ENCODE measurements at regions not wholly inside any gene's neighbourhood (a gene's known extent, or its start where the extent isn't known, plus 50 kb on each side); places are given as distances from the start of the nearest gene placed in this dataset.

DNA sequence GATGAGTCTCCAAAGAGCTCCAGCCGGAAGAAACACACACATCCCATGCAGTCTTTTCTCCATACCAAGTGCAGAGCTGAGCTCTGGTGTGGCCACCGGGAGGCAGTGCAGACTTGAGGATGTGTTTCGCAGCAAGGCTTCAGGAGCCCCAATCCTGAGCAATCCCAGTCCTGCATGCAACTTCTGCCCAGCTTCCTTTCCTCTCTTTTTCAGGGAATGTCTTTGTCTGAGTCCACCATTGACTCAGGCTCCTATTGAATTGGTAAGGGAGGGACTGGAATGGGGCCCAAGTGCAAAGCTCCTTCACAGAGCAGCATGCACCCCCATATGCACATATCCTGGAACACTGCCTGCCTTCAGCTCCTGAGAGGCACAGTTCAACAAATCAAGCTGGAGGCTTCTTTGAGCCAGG, 50.5 kb upstream of the ASIP start:
- Histone ChIP-seq H3K79me2 (ENCODE audit: insufficient read depth, low read length) (no peaks in the 10 kb centered on the region), H3K4me2 (replicated peaks; ENCODE audit: extremely low read depth, low read length, poor library complexity, severe bottlenecking) (no peak overlapping the region), H2AFZ (ENCODE audit: insufficient read depth, low read depth, low read length, poor library complexity, severe bottlenecking) (no peak overlapping the region), H3K4me1 (ENCODE audit: control insufficient read depth in 1 of 2, insufficient read depth in 2 of 2, low read length in 2 of 2) (no peaks in the 10 kb centered on the region), H3K27ac (ENCODE audit: low read depth in 1 of 2, low read length in 2 of 2) (no peak overlapping the region), H3K9me3 (replicated peaks in 1 of 2; ENCODE audit: control insufficient read depth in 1 of 2, insufficient read depth in 1 of 2, low read length in 2 of 2) (no peaks in the 10 kb centered on the region), H3K4me3 (replicated peaks in 1 of 3; ENCODE audit: low read depth in 2 of 3, low read length in 3 of 3) (no peak overlapping the region), H3K27me3 (ENCODE audit: control insufficient read depth in 2 of 2, insufficient read depth in 2 of 2, low read length in 2 of 2) (no peaks in the 10 kb centered on the region), H3K36me3 (replicated peaks in 1 of 2; ENCODE audit: control insufficient read depth in 1 of 2, insufficient read depth in 2 of 2, low read length in 2 of 2) (no peaks in the 10 kb centered on the region), H3K9ac (ENCODE audit: insufficient read depth, low read length, poor library complexity, severe bottlenecking) (no peak overlapping the region), H4K20me1 (ENCODE audit: insufficient read depth, low read length) (no peaks in the 10 kb centered on the region)
- Mint-ChIP-seq H3K9me3 (no peaks in the 10 kb centered on the region), H3K36me3 (no peaks in the 10 kb centered on the region), H3K4me3 (no peak overlapping the region), H3K27me3 (ENCODE audit: low read depth in 3 of 3) (peaks cover 14 to 25% (median 15%) of the 10 kb centered on the region in 3 donors), H3K27ac (peak overlapping the region in 1 of 7 donors; percentile 21), H3K4me1 (no peaks in the 10 kb centered on the region)
- intact Hi-C loops (cut with micrococcal nuclease), result no loop called here
- peak; percentile 18 to 42 (median 21) for DNase-seq
- TF ChIP-seq, protein P1, sequence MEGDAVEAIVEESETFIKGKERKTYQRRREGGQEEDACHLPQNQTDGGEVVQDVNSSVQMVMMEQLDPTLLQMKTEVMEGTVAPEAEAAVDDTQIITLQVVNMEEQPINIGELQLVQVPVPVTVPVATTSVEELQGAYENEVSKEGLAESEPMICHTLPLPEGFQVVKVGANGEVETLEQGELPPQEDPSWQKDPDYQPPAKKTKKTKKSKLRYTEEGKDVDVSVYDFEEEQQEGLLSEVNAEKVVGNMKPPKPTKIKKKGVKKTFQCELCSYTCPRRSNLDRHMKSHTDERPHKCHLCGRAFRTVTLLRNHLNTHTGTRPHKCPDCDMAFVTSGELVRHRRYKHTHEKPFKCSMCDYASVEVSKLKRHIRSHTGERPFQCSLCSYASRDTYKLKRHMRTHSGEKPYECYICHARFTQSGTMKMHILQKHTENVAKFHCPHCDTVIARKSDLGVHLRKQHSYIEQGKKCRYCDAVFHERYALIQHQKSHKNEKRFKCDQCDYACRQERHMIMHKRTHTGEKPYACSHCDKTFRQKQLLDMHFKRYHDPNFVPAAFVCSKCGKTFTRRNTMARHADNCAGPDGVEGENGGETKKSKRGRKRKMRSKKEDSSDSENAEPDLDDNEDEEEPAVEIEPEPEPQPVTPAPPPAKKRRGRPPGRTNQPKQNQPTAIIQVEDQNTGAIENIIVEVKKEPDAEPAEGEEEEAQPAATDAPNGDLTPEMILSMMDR (IDR thresholded peaks at IDR 0.05), result peak; percentile 69
- 35% methylated on average over 3 of the region's 3 CpGs for WGBS (ENCODE audit: insufficient coverage)

Data from CD14-positive monocyte (primary cell).